ENCODE measurements at regions not wholly inside any gene's neighbourhood (a gene's known extent, or its start where the extent isn't known, plus 50 kb on each side); places are given as distances from the start of the nearest gene placed in this dataset.

- TF ChIP-seq CTCF (conservative IDR thresholded peaks at IDR 0.05; ENCODE audit: low read depth, low read length) (no peak), EZH2 (IDR thresholded peaks at IDR 0.05; ENCODE audit: low read length, unreplicated experiment) (no peak), EZH2phosphoT487 (IDR thresholded peaks at IDR 0.05; ENCODE audit: borderline replicate concordance, low read length) (no peak)
These were observed 1333.5 kb downstream of the KHDRBS2 start for GRCh38 chr6:60952500-60952899.
